ENCODE measurements at regions not wholly inside any gene's neighbourhood (a gene's known extent, or its start where the extent isn't known, plus 50 kb on each side); places are given as distances from the start of the nearest gene placed in this dataset.
A peak's percentile ranks its signal among the peaks of the same experiment; 100 is the strongest.

DNA sequence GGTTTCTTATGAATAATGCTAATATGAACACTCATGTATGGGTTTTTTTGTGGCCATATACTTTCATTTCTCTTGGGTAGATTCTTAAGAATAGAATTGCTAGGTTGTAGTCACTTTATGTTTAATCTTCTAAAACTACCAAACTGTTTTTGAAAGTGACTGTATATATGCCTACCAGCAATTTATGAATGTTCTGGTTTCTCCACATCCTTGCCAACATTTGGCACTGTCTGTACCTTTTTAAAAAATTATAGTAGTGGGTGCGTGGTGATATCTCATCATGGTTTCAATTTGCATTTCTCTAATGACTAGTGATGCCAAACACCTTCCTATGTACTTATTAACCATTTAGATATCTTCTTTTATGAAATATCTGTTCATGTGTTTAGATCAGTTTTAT lies 110.6 kb upstream of the RIOK3 start:
- DNase-seq: no peak

DNA sequence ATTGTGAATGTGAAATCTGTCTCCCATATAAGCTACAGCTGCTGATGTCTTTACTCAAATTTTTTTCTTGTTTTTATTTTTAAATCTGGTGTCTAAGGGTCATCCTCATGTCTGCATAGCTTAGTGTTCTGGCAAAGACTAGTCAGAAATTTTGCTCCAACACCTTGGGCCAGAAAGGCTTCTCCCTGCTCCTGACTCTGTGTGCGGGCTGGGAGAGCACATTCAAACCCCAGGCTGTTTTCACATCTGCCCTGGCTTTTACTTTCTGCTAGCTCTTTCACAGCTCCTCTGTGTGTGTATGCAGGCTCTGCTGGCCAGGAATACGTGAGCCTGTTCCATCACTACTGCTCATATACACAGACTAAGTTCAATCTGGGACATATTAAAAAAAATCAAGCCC lies 102.9 kb upstream of the RIOK3 start:
- no peak for DNase-seq

DNA sequence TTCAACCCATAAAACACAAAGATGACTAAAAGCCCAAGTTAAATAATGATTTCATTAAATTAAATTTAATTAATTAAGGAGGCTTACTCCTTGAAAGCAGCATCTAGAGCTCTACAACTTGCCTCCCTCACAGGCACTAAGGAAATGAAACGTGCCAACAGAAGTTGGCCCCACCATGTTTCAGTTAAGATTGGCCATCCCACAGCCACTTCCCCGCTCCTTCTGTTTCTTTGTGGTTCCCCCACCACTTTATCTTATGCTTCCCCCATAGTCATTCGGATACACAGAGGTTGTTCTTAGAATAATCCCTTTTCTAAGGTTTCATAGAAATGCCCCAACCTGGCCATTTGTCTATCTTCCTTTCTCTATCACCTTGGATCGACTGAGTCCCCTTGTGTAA lies 101.6 kb upstream of the RIOK3 start:
- no peak for DNase-seq

DNA sequence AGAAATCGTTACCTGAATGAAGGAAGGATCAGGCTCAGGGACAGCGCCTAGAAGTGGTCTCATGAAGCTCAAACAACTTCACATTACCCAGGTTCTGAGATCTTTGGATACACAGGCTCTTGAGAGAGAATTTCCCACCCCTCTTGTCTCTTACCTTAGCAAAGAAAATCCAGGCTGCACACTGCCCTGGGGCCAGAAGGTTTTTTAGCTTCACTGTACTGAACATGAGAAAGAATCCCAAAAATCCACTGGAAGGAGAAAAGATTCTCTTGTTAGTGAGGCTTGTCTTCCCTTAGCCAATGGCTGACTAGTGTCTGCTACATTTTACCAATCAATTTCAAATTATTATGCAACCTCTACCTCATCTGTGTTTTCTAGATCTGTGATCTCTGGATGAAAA lies 101.0 kb upstream of the RIOK3 start:
- no peak for DNase-seq

DNA sequence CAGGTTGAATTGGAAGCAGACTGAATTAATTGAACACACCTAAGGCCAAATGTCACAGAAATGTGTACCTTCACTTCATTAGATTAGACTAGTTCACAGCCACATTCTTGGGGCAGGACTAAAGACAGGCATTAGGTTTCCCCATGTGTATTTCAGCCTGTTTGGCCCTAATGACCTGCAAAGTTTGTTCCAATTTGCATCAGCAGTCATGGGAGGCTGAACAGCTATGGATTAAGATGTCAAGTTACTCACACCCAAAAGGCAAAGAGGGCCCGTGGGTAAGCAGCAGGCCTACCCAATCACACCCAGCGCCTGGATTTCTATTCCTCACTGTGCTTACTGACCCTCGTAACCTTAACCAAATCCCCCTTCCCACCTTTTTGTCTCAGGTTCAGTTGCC lies 99.6 kb upstream of the RIOK3 start:
- DNase-seq: no peak

DNA sequence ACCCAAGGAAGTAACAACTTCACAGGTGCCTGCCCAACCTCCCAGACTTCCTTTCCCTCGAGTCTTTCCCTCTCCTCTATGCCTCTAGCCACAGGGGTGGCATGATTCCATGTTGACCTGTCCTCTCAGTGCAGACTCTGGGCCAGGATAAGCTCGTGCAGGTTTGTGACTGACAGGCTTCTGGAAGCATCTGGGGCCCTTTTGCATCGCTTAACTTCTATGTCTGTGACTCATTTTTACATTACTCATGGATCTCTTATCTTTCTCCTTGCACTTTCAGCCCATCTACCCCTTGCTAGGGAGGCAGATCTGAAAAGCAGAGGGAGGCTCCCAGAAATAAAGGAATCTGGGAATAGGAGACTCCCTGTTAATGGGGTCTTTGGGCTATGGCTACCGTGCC lies 98.5 kb upstream of the RIOK3 start:
- no peak for DNase-seq

DNA sequence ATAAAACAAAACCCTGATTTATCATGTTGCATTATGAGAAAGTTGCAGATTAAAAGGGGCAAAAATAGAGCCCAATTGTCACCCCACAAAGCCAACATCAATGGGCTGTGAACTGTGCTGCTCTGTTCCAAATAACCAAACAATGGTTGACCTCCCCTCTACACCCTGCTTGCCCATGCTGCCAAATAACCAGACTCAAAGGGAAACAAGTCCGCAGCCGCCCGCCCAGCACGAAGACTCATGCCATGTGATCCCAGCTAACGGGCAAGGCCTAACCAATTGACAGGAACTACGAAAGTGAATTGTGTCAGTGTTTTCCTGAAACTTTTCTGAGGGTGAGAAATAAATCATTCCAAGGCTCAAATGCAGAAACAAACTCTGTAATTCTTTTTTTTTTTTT lies 97.9 kb upstream of the RIOK3 start:
- peak in 4 of 14 donors; percentile 6 to 46 (median 20) for DNase-seq

DNA sequence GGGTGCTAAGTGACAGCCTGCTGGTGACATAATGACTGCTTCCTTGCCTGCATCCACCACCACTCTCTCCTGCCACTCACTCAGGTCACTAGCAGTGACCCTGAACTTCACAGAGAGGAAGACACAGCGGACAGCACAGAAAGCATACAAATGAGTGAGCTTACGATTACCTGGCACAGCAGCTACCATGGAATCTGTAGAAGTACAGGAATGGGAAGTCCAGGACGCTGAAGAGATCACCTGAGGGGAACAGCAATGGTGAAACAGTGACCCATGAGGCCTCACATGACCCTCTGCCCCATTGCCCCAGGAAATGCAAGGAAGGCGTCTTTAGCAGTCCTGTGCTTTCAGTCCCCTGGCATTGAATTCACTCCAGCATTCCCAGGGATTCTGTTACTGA lies 96.7 kb upstream of the RIOK3 start:
- DNase-seq: no peak

DNA sequence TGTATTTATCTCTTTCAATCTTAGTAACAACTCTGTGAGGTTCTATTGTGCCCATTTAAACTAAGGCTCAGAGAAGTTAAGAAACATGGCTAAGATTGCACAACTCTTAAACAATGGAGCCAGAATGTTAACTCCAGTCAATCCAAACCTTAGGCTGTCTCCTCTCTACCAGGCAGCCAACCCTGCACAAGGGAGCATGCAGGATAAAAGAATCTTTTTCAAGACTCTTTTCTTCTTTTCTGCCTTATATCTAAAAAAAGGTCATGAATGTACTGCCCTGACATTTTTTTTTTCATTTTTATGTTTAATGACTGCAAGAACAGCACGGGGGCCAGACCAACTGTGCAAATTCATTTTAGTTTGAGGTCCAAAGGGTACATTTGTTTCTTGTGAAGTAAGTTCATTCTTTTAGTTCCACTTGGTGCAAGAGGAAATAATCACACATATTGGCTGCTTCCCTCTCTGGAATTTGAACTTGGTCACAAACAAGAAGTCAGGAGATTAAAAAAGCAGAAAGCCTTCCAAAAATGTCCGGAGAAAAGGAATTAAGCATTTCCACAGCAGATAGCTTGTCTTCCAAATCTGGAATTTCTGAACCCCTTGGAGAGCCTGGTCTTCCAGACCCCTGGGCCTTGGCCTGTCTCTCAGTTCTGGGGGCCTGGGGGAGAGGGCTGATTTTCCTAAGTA lies 96.0 kb upstream of the RIOK3 start:
- DNase-seq: no peak

DNA sequence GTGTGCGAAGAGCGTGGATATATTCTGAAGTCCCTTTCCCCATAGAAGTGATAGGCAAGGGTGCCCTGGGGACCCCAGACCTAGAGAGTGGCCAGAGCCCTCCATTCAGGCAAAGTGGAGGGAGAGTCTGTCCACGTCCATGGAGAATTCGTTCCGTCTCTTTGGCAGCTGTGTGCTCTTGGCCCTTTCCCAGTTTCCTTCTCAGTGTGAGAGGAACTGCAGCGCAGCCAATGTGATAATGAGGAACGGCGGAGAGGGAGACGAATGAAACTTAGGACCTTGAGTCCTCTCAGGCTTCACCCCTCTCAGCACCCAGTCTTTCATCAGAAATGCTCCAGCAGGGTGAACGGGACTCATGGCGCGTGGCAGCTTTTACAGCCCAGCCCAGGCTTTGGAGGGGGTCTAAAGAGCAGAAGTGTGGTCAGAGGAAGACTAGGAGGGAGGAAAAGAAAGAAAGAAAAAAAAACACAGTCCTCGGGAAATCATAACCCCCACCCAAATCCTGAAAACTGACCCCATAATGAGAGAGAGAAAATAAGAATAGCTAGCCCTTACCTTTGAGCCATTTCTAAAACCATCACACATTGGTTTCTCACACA lies 95.0 kb upstream of the RIOK3 start:
- DNase-seq: peak in 4 of 14 donors; percentile 10 to 14 (median 12)

DNA sequence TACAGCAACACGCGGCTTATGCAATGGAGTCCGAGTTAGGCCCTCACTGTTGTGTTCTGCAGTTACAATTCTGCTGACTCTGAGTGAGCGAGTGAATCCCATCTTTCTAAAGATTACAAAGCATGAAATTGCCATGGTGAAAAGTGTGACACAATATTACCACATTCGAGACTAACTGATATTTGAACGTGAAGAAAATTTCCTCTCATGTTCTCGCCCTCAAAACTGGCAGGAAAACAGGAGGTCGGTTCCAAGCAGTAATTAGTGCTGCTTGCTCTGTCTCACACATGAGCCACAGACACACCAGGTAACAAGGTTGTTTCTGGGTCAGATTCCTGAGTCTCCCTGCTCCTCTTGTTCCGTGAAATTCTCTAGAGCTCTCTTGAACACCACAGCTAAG lies 93.7 kb upstream of the RIOK3 start:
- no peak for DNase-seq

DNA sequence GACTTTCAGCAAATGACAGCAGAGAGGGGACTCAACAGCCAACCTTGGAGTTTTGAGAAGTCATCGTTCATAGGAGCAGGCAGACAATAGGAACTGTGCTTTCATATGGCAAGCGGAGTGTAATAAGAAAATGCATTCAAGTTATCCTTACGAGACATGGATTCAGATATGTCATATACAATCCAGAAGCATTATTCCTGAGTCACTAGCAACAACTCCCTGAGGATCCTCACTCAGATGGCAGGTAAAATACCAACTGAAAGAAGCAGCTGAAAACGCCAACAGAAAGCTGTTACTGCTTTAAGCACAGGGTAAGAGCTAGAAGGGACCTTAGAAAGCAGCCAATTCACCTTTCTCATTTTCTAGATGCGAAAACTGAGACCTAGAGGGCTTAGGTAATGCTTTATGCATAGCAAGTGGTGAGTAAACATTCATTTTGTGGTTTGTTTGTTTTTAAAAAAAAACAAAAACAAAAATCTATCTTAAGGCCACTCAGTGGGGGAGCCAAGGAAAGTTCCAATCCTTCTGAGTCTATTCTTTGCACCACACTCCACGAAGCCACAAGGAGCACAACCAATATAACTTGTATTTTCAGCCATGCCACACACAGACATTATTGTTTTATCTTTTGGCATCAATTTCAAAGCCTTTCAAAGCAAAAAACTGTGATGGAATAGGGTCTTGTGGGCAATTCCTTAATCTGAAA lies 89.1 kb upstream of the RIOK3 start:
- no peak for DNase-seq

DNA sequence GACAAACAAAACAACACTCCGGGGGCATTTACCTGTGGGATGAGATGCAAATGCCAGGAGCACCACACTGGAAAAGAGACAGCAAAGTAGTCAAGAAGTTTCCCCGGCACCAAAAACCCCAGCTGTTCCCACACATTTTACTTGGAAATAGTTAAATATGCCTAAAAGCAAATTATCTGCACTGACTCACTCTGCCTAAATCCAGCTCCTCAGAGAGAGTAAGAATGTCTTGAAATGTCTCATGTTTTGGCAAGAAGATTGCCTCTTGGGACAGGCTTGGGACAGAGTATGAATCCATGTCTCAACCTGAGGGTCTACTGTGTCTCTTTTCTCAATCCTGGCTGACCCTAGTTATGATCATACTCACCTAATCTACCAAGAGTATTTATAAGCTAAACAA lies 87.5 kb upstream of the RIOK3 start:
- DNase-seq: no peak

DNA sequence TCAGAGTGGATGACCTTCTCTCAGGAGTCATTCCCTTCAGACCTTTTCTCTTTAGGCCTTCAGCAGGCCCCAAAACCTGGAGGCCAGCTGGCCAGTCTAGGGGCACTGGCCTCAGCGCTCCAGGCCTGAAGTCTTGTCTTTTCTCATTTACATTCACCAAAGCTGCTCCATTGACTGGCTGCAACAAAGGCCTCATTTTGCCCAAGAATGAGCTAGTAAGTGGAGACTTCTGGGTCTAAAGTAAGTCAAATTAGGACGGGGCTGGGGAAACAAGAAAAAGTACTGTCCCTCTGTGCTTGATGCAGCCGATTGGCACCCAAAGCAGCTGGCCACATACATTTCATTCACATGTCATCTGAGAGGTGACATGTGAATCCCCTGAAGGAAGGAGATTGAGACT lies 83.8 kb upstream of the RIOK3 start:
- DNase-seq: peak in 6 of 14 donors; percentile 10 to 23 (median 22)

DNA sequence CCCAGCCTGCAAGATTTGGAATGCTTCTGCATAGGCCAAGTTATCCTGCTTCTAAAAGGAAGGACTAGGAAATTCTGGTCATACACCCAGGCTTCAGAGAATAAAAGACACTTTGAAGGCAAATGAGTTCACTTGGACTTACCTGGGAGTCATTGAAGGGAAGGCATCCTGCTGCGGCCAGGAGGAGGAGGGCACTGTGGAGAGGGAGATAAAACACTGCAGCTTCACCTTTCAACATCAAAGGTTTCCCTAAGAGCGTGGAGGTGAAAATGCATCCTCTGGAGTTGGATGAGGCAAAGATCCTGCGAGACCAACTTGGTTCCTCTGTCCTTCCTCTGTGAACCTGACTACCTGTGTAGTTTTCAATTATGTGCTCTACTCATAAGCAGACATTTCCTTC lies 79.5 kb upstream of the RIOK3 start:
- DNase-seq: no peak

DNA sequence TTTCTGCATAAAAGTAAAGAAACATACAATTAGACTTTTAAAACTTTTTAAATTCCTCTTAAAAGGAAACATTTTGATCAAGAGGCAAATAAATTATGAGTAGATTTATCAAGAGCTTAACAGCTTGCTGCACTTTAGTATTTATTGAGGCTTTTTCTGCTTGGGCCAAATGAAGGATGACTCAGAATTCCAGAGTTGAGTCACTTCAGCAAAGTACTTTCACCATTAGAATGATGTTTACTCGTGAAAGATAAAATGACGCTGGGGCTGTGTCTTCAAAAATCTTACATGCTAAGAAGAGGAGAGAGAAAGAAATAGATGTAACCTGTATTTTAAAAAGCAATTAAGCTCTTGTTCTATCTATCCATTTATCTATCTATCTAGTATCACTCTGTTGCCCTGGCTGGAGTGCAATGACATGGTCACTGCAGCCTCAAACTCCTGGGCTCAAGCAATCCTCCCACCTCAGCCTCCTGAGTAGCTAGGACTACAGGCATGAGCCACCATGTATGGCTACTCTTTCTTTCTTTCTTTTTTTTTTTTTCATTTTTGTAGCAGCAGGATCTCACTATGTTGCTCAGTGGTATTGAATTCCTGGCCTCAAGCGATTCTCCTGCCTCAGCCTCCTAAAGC lies 75.3 kb upstream of the RIOK3 start:
- DNase-seq: no peak

DNA sequence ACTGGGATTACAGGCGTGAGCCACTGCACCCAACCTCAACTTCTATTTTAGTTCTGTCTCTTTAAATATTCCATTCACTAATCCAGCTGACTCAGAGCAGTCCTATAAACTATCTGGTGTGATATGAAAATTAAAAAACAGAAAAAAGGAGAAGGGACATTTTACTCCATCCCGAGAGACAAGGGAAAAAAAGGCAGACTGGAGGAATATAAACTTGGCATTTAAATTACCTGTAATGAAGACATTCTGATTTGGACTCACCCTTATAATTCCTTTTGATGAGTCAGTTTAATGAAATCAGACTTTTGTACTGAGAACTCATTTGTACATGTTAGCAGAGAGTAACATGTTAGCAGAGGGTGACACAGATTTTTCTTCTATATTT lies 74.8 kb upstream of the RIOK3 start:
- DNase-seq: no peak

DNA sequence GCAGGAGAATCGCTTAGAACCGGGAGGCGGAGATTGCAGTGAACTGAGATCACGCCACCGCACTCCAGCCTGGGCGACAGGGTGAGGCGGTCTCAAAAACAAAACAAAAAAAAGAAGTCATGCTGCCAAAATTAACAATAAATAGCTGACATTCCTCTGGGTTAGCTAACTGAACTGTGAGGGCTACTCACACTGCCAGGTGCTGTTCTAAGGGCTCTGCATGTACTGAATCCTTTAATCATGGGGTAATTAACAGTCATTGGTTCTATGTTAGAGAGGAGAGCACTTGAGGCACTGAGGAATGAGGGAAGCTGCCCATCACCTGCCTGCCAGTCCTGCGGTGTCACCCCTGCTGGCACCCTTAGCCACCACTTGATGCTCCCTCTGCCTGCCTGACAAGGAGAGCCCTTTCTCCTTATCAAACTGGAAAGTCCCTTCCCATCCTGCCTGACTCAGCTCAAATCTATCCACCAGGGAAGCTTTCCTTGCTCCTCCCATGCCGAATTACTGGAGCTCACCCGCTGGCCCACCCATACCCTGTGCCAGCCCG lies 73.0 kb upstream of the RIOK3 start:
- no peak for DNase-seq

DNA sequence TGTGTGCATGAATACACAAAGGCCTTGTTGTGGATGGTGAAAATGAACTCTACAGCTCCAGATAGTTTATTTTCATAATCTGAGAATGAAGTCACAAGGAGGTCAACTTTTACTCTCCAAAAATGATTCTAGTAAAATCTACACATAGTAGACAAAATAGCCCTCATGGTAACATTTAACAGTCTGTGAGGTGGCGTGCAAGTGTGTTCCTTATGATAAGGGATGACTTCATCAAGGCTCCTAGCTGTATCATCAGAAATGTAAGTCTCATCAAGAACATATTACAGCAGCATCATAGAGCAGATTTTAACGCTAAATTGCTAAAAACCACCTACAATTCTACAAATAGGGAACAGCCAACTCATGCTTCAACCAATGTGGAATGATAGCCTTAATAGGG lies 72.3 kb upstream of the RIOK3 start:
- no peak for DNase-seq

DNA sequence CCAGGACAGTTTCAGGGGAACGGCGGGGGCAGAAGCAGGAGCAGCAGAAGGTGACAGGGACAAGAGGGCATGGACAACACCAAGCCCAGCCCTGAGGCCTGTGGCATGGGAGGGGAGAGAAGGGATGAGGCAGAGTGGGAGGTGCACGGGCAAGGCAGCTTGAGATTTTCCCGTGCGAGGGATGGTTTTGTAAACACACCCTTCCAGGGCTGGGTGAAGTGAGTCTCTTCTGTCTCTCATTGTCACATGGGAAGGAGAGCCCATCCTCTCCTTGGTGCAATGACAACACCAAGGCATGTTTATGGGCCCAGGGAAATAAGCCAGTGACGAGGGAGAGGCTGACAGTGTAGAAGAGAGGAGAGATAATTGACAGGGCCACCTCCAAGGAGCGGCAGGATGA lies 69.6 kb upstream of the RIOK3 start:
- DNase-seq: no peak

DNA sequence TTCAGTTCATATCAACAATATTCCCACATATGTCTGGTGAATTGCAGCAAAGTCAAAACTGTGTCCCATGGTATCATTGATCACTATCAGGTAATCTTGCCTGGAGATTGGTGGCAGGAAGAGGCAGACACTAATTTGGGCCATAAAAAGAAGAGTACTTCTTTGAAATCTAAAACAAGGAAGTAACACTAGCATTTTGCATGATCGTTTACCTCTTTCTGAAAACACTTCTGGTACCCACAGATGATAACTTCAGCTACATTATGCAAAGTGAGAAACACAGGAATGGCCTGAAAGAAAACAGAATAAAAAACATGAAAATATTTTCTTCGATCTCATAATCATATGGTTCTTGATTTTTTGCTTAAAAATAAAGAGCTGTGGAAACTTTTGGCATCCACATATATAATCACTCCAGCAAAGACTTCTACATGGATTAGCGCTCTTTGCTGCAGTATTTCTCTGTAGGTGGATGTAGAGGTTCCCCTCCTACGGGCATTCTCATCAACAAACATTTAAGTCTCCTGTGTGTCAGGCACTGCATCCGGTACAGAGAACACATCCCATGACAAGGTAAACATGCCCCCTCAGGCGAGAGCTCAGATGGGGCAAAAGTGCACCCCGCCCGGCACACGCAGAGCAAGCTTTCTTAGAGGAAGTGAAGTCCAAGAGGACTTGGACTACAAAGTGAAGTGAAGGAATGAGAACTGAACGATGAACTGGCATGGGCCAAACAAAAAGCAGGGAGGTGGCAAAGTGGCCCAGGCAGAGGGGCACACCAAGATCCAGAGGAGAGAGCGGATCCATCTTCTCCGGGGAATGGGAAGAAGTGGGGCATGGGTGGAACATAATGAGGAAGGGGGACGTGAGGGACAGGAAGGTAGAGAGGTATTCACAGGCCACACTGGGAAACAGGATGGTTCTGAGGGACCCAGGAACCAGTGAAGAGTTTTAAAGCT lies 68.0 kb upstream of the RIOK3 start:
- DNase-seq: no peak

DNA sequence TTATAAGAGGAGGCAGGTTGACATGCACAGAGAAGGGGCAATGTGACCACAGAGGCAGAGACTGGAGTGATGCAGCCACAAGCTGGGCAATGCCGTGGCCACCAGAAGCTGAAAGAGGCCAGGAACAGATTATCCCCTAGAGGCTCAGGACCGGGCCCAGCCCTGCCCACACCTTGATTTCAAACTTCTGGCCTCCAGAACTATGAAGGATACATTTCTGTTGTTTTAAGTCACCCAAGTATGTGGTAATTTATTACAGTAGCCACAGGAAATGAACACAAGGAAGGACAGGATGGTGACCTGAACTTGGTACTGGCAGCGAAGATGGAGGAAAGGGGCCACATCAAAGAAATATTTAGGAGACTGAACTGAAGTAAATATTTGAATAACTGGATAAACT lies 66.8 kb upstream of the RIOK3 start:
- no peak for DNase-seq

Data from C1 segment of cervical spinal cord (tissue), 14 donors.